NK-92 treated with Interleukin-12 subunit alpha and Interleukin-12 subunit beta, amount 100 ng/mL, for 24 hours (cell line): ENCODE measurements at regions not wholly inside any gene's neighbourhood (a gene's known extent, or its start where the extent isn't known, plus 50 kb on each side); places are given as distances from the start of the nearest gene placed in this dataset.

Source experiments
- DNase-seq: peaks from one replicate; lab custom pipeline; 2025; lab: John Stamatoyannopoulos, UW

DNA sequence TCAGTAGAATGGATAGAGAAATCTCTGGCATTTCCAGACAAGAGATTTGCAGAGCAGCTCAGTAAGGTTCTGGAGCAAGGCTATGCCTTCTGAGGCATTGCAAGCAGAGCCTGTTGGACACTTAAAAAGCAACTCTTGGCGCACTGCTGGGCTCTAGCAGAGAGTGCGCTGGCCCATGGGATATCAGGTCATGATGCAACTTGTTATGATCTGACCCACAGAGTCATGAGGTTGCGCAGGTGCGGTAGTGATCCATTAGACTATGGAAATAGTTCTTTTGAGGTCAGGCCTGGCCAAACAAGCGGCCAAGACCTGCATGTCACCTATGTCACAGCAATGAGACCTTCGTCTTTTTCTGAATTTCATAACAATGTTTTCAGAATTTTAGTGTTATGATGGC lies 168.6 kb downstream of the TMTC3 start:
- no peak for DNase-seq

DNA sequence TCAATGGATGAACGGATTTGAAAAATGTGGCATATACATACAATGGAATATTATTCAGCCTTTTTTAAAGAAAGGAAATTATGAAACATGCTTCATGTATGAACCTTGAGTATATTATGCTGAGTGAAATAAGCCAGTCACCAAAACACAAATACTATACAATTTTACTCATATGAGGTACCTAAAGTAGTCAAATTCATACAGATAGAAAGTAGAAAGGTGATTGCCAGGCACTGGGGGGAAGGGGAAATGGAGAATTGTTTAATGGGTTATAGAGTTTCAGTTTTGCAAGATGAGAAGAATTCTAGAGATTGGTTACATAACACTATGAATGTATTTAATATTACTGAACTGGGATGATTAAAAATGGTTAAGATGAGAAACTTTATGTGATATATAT lies 171.4 kb downstream of the TMTC3 start:
- no peak for DNase-seq

DNA sequence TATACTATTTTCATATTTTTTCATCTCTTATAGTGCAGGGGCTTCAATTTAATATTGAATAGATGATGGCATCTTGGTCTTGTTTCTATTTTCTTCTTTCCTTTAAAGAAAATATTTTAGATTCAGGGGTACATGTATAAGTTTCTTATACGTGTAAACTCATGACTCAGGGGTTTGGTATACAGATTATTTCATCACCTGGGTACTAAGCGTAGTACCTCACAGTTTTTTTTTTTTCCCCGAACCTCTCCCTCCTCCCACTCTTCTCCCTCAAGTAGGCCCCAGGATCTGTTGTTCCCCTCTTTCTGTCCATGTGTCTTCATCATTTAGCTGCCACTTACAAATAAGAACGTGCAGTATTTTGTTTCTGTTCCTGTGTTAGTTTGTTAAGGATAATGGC lies 172.6 kb downstream of the TMTC3 start:
- DNase-seq, result no peak

DNA sequence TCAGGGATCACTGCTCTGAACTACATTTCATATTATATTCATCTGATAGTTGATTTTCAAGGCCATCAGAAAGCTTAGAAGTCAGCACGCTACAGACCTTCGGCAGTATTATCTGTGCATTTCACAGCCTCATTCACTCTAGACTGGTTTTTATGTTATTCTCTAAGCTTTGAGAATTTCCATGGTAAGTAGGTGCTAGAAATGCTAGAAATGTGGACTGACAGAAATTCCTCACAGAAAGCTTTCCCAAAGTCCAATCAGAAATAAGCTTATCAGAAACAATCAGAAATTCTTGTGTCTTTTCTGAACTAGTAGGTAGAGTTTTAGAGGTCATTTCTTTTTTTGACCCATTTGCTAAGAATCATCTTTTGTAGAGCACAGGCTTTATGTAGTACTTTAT lies 176.6 kb downstream of the TMTC3 start:
- no peak for DNase-seq

DNA sequence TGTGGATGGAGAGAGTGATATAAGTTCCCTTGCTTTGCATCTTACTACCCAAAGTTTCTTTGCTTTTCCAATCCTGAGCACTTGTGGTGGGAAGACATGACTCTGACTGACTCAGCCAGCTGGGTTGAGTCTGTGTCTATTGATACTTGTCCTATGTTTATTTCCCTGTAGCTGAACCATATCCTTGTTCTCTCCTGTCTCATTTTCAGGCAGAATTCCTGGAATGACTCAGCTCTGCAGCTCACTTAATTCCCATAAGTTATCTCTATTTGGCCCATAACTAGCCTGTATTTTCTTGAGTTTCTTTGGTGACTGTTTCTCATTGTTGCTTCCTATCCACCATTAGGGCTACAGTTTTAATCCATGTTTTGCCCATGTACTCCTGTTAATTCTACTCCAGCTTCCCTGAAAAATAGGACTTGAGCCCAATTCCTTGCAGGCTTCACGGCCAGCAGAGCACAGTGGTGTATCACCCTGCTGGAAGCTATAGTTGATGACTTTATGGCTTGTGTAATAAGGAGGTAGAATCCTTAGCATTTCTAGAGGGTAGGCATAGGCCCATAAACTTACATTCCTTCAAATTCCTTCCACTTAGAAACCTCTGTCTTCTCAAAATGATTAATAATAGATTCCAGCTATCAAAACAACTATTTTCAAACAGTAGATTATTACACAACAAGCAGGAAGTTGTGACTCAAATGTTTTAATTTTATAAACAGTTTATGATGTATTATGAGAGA lies 183.1 kb downstream of the TMTC3 start:
- no peak for DNase-seq

DNA sequence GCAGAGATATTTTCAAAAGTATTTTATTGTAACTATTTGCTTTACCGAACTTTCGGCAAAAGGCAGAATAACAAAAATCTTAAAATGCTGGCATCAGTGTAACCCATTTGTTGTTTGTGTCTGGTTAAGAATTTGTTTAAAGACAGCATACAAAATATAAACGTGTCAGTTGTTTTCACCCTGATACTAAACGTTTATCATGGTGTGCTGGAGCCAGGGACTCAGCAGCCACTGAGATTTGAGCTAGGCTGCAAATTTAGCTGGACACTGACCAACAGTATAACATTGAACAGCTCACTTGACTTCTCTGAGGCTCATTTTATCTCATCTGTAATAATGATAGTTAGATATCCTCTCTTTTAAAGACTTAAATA lies 183.7 kb downstream of the TMTC3 start:
- DNase-seq, result no peak

DNA sequence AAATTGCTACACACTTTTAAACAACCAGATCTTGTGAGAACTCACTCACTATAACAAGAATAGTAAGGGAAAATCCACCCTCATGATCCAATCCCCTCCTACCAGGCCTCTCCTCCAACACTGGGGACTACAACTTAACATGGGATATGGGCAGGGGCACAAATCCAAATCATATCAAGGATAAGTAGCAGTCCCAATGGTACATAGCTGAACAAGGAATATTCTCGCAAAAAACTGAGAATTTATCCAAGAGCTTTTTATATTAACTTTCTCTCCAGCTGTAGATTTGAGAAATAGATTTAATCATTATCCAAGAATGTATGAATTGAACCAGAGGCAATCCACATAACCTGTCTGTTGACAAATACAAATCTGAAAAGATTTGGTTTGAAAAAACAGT lies 185.2 kb downstream of the TMTC3 start:
- no peak for DNase-seq

DNA sequence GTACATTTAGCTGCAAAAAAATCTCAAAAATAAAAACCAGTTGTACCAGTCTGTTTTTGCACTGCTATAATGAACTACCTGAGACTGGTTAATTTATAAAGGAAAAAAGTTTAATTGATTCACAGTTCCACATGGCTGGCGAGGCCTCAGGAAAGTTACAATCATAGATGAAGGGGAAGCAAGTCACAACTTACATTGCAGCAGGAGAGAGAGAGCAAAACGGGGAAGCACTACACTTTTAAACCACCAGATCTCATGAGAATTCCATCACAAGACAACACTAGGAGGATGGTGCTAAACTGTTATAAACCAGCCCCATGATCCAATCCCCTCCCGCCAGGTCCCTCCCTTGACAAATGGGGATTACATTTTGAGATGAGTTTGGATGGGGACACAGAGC lies 186.0 kb downstream of the TMTC3 start:
- DNase-seq, result no peak

DNA sequence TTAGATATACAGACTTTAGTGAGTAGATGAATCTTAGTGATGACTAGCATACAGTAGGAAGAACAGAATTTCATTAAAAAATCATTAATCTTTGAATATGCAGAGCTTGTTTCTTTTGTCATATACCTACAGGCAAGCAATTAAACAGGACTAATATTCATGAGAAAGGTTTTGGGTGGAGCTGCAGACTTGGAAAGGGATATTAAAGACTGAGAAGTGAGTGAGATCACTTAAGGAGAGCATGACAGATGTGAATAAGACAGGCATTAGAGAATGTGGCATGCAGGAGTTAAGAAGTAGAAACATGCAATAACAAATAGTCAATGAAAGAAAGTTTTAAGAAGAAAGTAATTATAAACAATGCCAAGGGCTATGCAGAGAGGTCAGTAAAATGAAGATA lies 187.7 kb downstream of the TMTC3 start:
- no peak for DNase-seq

DNA sequence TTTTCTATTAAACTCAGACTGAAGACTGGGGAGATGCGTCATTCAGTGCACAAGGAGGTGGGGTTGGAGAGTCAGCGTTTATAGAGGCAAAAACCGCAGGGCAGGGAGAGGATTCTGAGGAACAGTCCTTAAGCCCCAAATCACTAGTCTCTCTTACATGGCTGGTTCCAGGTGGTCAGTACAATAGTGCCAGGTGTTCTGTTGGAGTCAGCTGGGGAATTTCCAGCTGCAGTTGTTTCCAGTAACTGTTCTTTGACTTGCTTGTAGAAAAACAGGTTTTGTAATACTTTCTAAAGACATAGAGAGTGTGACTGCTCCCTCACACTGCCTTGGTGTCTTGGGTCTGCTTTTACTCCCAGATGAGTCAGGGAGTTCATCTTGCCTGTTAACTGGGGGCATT lies 192.2 kb downstream of the TMTC3 start:
- DNase-seq, result no peak

DNA sequence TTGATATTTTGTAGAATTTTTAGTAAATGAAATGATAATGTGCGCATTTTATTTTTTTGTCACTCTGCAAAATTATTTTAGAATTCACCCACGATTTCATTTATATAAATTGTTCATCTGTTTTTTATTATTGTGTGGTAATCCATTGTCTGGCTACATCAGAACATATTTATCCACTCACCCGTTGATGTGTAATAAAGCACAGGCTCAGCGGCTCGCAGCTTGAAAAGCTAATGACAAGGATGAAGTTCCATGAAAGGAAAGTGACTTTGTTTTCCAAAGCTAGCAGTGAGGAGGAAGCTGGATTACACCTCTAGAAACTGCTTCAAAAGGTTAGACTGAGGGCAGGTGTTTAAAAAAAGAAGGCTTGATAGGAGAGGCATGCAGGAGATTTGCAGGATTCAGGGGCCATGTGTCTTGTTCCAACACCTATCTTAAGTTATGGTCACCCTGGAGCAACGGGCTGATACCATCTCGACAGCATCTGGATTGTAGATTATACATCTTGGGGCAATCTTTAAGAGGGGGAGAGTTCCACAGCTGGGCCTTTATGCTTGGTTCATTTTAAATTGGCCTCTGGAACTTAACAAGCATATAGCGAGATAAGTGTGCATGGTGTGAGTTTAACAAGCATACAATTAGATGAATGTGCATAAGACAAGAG lies 194.1 kb downstream of the TMTC3 start:
- no peak for DNase-seq

DNA sequence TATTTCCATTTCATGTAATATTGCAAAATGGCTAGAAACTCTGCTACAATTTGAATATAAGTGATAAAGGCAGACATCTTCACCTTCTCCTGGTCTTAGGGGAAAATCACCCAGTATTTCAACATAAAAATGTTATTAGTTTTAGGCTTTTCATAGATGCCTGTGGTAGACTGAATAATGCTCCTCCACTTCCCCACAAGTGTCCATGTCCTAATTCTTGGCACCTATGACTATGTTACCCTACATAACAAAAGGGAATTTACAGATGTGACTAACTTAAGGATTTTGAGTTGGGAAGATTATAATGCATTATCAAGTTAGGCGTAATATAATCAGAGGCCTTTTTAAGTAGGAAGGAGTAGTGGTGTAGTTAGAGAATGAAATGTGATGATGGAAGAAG lies 196.4 kb downstream of the TMTC3 start:
- DNase-seq, result no peak

DNA sequence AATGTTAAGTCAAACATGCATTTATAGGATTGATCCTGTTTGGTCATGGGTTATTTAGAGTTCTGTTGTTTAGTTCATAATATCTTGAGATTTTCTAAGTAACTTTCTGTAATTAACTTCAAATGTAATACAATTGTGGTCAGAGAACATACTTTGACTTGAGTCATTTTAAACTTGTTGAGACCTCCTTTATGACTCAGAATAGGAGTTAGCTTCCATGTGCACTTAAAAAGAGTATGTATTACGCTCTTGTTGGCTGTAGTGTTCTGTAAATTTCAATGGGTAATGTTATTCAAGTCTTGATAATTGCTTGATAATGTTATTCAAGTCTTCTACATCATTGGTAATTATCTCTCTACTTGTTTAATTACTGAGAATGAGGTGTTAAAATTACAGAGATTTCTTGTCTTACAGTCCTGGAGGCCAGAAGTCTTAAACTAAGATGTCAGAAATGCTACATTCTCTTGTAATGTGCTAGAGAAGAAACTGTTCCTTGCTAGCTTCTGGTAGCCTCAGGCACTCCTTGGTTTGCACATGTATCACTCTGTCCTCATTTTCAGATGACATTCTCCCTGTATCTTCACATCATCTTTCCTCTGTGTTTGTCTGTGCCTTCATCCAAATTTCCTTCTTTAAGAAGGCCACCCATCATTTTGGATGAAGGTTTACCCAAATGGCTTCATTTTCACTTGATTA lies 197.3 kb downstream of the TMTC3 start:
- DNase-seq, result no peak

DNA sequence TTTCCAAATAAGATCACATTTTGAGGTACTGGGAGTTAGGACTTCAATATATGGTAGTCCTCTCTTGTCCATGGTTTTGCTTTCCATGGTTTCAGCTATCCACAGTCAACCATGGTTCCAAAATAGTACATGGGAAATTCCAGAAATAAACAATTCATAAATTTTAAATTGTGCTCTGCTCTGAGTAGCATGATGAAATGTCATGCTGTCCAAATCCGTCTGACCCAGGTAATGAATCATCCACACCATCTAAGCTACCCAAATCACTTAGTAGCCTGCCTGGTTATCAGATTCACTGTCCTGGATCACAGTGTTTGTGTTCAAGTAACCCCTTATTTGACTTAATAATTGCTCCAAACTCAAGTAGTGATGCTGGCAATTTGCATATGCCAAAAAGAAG lies 197.9 kb downstream of the TMTC3 start:
- no peak for DNase-seq

DNA sequence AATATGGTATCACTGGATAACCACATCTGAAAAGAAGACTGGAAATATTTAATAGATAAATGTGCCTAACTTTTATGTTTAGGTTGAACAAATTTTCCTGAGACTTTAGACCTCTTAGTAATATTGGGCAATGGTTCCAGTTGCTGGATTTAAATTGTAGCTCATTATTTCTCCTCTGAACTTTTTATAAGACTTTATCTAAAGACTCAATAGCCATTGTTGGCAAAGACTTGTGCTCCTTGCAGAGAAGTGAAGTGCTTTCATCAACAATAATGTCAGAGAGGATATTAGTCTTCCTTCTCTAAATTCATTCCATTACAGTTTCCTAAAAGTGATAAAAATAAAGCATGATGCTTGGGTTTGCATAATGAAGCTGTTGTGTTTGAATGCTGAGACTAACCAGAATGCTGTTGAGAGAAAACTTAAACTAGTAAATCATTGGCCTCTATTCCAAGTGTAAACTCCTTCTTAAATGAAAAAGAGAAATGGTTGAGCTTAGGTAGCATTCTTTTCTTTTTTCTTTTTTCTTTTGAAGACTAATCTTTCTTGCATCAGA lies 200.2 kb downstream of the TMTC3 start:
- no peak for DNase-seq

DNA sequence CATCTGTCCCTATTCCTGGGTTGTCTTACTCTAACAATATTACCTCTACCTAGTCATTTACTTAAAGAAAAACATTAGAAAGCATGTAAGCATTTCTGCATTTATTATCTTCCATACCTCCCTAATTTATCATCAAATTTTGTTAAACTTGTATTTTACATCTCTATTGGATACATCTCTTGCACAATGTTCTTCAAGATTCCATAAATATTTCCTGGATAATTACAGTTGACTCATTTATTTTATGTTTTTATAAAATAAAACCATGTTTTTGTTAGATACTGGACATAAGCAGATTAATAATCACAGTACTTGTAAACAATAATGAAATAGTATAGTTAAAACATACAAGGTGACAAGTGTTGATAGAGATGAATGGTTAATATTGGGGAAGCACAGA lies 209.0 kb downstream of the TMTC3 start:
- no peak for DNase-seq

DNA sequence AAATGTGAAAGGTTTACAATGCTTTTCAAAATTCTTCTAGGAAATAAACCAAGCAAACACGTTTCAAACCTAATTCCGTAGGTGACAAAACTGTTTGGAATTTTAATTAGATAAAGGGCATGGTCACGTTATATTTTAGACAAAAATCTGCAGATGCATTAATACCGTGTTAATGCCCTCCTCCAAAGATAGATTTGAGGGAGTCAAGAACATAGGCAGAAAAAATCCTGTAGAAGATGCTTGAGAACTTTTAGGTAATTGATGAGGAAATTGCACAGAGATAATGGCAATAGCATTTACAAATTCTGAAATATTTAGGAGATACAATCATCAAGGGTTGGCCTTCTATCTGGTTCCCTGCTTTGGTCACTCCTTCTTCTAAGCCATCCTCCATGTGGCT lies 212.6 kb downstream of the TMTC3 start:
- DNase-seq, result no peak

DNA sequence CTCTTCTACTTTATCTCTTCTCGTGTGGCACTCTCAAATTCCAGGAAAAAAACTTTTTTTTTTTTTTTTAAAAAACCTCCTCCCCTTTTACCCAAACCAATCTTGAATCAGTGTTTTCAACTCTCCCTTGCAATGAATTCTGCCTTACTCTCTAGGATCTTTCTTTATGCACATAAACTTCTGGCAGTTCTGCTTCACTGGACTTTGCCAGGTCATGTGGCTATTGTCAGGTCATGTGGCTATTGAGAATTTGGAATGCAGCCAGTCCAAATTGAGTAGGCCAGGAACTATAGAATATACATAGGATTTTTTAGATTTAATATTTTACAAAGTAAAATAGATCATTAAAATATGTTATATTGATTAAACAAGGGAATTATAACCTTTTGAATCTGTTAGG lies 218.2 kb downstream of the TMTC3 start:
- no peak for DNase-seq

DNA sequence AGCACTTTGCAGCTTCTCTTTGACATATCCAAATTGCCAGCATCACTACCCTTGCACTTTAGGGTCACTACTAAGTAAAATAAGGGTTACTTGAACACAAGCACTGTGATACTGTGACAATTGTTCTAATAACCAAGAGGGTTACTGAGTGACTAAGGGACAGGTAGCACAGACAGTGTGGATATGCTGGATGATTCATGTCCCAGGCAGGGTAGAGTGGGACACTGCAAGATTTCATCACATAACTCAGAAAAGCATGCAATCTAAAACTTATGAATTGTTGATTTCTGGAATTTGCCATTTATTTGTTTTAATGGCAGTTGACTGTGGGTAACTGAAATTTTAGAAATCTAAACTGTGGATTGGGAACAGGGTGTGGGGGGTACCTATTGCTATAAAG lies 218.8 kb downstream of the KITLG start:
- DNase-seq, result no peak

DNA sequence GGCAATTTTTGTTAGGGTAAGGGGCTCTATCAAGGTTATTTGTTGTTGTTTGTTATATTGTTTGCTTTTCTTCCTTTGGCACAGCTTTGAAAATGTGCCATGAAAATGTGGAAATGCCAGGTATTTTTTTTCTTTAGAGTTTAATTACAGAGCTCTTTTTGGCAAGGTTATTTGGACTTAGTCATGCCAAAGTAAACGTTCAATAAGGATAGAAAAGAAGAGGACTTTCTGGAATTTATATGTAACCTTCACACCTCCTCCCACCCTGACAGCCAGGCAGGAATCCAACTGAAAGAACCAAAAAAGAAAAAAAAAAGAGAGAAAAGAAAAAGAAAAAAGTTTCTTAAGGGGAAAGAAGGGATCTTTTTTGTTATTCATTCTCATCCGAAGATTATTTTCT lies 217.8 kb downstream of the KITLG start:
- no peak for DNase-seq

DNA sequence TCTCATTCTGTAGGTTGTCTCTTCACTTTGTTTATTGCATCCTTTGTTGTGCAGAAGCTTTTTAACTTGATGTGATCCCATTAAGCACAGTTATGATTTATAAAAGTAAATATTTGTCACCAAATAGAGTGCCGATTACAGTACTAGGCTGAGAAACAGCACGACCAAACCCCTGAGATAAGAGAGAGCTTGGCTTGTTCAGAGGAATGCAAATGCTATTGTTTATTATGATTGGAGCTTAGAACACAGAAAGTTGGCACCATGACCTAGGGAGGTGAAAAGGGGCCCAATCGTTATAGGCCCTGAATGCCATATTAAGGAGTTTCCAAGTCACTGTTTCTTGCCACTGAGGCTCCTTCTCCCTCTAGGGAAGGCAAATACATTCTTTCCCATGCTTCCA lies 214.9 kb downstream of the KITLG start:
- no peak for DNase-seq

DNA sequence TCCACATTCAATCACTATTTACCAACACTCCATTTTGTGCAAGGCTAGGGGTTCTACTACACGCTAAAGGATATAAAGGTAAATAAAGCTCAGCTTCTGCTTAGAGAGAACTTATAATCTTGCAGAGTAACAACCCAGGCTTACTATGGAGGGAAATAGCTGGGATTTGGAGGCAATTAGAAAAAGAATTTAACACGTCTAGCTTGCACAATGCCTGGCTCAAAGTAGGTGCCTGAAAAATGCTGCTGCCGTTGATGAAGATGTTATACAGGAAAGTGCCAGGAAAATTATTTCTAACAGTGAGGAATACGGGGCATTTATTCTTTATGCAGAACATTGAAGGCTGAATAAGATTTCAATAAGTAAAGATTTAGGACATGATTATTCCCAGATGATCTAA lies 214.2 kb downstream of the KITLG start:
- no peak for DNase-seq

DNA sequence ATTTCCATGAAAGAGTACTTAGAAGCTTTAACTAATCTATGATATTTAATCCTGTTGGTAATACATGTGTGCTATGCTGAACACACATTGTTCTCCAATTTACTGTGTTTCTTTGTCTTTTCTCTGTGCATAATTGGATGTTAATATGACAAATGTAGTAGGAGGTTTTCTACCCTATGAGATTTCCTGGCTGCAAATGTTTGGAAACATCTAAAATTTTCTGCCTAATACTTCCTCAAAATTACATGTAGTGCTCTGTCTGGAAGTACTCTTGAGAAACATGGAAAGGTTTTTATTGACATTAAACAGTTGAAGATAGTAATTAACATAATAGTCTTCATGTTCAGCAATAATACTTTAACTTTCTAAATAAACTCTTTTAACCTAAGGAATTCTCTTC lies 213.0 kb downstream of the KITLG start:
- no peak for DNase-seq
